ENCODE measurements at regions not wholly inside any gene's neighbourhood (a gene's known extent, or its start where the extent isn't known, plus 50 kb on each side); places are given as distances from the start of the nearest gene placed in this dataset.

DNA sequence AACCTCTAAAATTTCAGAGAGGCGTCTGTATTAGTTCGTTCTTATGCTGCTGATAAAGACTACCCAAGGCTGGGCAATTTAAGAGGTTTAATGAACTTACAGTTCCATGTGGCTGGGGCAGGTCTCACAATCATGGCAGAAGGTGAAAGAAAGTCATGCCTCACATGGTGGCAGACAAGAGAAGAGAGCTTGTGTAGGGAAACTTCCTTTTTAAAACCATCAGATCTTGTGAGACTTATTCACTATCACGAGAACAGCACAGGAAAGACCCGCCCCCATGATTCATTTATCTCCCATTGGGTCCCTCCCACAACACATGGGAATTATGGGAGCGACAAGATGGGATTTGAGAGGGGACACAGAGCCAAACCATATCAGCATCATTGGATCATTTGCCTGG lies 183.2 kb upstream of the SIX2 start:
- Histone ChIP-seq H3K79me2 (ENCODE audit: insufficient read depth, low read length) (no peaks in the 10 kb centered on the region), H3F3A (ENCODE audit: insufficient read depth, low read length) (no peaks in the 10 kb centered on the region), H3K9me3 (ENCODE audit: low read length) (no peaks in the 10 kb centered on the region), H3K9me2 (ENCODE audit: low read depth, low read length) (no peaks in the 10 kb centered on the region), H3K4me3 (ENCODE audit: low read depth, low read length, poor library complexity, severe bottlenecking) (no peak overlapping the region), H3K36me3 (ENCODE audit: insufficient read depth, low read length) (no peaks in the 10 kb centered on the region), H2AFZ (ENCODE audit: low read length) (no peak overlapping the region), H3K27me3 (ENCODE audit: insufficient read depth, low read length) (no peaks in the 10 kb centered on the region), H3K4me1 (ENCODE audit: insufficient read depth, low read length, severe bottlenecking) (peaks cover 10% of the 10 kb centered on the region), H3K9ac (ENCODE audit: low read length) (no peak overlapping the region), H3K27ac (ENCODE audit: low read depth, low read length, poor library complexity, severe bottlenecking) (no peak overlapping the region), H4K20me1 (ENCODE audit: insufficient read depth, low read length) (no peaks in the 10 kb centered on the region), H3K4me2 (ENCODE audit: low read length) (no peak overlapping the region)
- TF ChIP-seq EZH2 (IDR thresholded peaks at IDR 0.05; ENCODE audit: borderline replicate concordance, low read length), result no peak
- TF ChIP-seq, protein P1, sequence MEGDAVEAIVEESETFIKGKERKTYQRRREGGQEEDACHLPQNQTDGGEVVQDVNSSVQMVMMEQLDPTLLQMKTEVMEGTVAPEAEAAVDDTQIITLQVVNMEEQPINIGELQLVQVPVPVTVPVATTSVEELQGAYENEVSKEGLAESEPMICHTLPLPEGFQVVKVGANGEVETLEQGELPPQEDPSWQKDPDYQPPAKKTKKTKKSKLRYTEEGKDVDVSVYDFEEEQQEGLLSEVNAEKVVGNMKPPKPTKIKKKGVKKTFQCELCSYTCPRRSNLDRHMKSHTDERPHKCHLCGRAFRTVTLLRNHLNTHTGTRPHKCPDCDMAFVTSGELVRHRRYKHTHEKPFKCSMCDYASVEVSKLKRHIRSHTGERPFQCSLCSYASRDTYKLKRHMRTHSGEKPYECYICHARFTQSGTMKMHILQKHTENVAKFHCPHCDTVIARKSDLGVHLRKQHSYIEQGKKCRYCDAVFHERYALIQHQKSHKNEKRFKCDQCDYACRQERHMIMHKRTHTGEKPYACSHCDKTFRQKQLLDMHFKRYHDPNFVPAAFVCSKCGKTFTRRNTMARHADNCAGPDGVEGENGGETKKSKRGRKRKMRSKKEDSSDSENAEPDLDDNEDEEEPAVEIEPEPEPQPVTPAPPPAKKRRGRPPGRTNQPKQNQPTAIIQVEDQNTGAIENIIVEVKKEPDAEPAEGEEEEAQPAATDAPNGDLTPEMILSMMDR (IDR thresholded peaks at IDR 0.05; ENCODE audit: low read length), result no peak

DNA sequence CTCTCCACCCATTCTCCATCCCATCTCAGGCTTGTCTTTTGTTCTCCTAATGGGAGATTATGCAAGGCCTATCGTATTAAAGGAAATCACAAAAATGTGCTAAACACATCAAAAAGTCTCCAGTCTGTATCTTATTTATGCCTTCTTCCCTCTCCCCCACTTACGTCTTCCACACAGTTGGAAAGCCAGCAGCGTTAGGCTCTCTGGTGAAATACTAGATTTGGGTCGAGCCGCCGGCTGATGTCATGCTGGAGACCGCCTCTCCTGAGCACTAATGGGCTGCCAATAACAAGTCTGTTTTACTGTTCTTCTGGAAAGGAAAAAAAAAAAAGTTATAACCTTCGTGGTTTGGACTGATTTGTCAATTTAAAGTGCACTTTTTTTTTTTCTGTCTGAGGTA lies 182.7 kb upstream of the SIX2 start:
- no peak overlapping the region for H3K27ac ChIP-seq (ENCODE audit: low read depth, low read length, poor library complexity, severe bottlenecking)
- no peaks in the 10 kb centered on the region for H3K27me3 ChIP-seq (ENCODE audit: insufficient read depth, low read length)
- no peaks in the 10 kb centered on the region for H3K9me2 ChIP-seq (ENCODE audit: low read depth, low read length)
- H3K79me2 ChIP-seq (ENCODE audit: insufficient read depth, low read length), result no peaks in the 10 kb centered on the region
- TF ChIP-seq, protein P1 (IDR thresholded peaks at IDR 0.05; ENCODE audit: low read length), result no peak
- TF ChIP-seq EZH2 (IDR thresholded peaks at IDR 0.05; ENCODE audit: borderline replicate concordance, low read length), result no peak
- peaks cover 12% of the 10 kb centered on the region for H3K4me1 ChIP-seq (ENCODE audit: insufficient read depth, low read length, severe bottlenecking)
- H2AFZ ChIP-seq (ENCODE audit: low read length), result no peak overlapping the region
- H3F3A ChIP-seq (ENCODE audit: insufficient read depth, low read length), result no peaks in the 10 kb centered on the region
- H3K4me3 ChIP-seq (ENCODE audit: low read depth, low read length, poor library complexity, severe bottlenecking), result no peak overlapping the region
- H3K9ac ChIP-seq (ENCODE audit: low read length), result no peak overlapping the region
- H4K20me1 ChIP-seq (ENCODE audit: insufficient read depth, low read length), result no peaks in the 10 kb centered on the region
- H3K9me3 ChIP-seq (ENCODE audit: low read length), result no peaks in the 10 kb centered on the region
- H3K36me3 ChIP-seq (ENCODE audit: insufficient read depth, low read length), result no peaks in the 10 kb centered on the region
- no peak overlapping the region for H3K4me2 ChIP-seq (ENCODE audit: low read length)

DNA sequence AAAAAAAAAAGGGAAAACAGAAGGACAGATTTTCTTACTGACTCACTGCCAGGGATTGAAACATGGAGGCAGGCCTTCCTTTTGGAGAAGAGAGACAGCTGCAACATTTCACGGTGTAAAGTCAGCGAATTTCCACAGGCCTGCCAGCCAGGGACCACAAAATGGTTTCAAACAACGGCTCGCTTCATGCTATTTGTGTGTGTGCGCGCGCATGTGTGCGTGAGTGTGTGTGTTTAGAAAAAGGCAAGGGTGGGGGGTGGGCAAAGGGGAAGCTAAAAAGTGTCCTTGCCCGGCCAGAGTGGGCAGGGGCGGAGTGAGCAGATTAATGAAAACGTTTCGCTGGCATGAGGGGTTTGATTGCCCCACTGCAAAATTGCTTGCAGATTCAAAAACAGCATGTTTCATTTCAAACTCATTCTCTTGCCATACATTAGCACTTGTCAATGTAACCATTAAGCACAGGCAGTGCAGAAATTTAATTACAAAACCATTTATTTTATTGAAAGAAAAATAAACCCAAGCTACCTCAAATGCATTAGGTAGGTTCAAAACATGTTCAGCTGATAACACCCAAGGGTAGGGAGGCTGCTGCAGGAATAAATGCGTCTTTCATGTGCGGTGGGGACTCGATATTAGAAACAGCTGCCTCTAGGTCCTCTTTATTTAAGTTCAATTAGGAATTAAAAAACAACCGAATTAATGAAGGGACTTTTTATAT lies 182.1 kb upstream of the SIX2 start:
- H3K4me1 ChIP-seq (ENCODE audit: insufficient read depth, low read length, severe bottlenecking), result peaks cover 12% of the 10 kb centered on the region
- no peak overlapping the region for H3K4me2 ChIP-seq (ENCODE audit: low read length)
- no peaks in the 10 kb centered on the region for H3F3A ChIP-seq (ENCODE audit: insufficient read depth, low read length)
- TF ChIP-seq, protein P1 (IDR thresholded peaks at IDR 0.05; ENCODE audit: low read length), result no peak
- no peak for TF ChIP-seq EZH2 (IDR thresholded peaks at IDR 0.05; ENCODE audit: borderline replicate concordance, low read length)
- H3K27ac ChIP-seq (ENCODE audit: low read depth, low read length, poor library complexity, severe bottlenecking), result no peak overlapping the region
- H3K79me2 ChIP-seq (ENCODE audit: insufficient read depth, low read length), result no peaks in the 10 kb centered on the region
- no peaks in the 10 kb centered on the region for H3K9me2 ChIP-seq (ENCODE audit: low read depth, low read length)
- H4K20me1 ChIP-seq (ENCODE audit: insufficient read depth, low read length), result no peaks in the 10 kb centered on the region
- no peaks in the 10 kb centered on the region for H3K27me3 ChIP-seq (ENCODE audit: insufficient read depth, low read length)
- no peaks in the 10 kb centered on the region for H3K9me3 ChIP-seq (ENCODE audit: low read length)
- no peak overlapping the region for H3K9ac ChIP-seq (ENCODE audit: low read length)
- H3K4me3 ChIP-seq (ENCODE audit: low read depth, low read length, poor library complexity, severe bottlenecking), result no peak overlapping the region
- no peak overlapping the region for H2AFZ ChIP-seq (ENCODE audit: low read length)
- H3K36me3 ChIP-seq (ENCODE audit: insufficient read depth, low read length), result no peaks in the 10 kb centered on the region

Measured in OCI-LY1 (cell line).